ENCODE measurements at regions not wholly inside any gene's neighbourhood (a gene's known extent, or its start where the extent isn't known, plus 50 kb on each side); places are given as distances from the start of the nearest gene placed in this dataset.

DNA sequence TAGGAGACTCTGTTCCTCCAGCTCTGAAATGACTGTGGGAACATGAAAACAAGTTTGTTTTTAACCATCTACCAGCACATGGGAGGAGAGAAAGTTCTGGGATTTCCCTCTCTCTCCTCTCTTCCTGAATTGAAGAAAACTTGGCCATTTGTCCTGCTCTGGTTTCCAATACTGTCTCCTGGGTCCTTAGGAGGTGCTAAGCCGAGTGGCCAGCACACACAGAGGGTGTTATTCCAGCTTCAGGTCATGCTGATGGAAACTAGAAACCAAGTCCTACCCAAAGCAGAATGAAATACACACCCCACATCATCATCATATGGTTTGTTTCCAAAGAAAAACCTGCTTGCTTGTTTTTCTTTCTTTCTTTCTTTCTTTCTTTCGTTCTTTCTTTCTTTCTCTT lies 172.7 kb downstream of the RPLP1 start:
- POLR2A ChIA-PET: no interaction called here
- CTCF ChIA-PET: interaction anchor here (1.0 kb wide), 1 partner anchor 149 kb away, joined by 3 read pairs; no protein-coding TSS in a partner anchor
- 9% methylated on average over 1 of the region's 2 CpGs for WGBS (ENCODE audit: missing lambda C conversion rate)

DNA sequence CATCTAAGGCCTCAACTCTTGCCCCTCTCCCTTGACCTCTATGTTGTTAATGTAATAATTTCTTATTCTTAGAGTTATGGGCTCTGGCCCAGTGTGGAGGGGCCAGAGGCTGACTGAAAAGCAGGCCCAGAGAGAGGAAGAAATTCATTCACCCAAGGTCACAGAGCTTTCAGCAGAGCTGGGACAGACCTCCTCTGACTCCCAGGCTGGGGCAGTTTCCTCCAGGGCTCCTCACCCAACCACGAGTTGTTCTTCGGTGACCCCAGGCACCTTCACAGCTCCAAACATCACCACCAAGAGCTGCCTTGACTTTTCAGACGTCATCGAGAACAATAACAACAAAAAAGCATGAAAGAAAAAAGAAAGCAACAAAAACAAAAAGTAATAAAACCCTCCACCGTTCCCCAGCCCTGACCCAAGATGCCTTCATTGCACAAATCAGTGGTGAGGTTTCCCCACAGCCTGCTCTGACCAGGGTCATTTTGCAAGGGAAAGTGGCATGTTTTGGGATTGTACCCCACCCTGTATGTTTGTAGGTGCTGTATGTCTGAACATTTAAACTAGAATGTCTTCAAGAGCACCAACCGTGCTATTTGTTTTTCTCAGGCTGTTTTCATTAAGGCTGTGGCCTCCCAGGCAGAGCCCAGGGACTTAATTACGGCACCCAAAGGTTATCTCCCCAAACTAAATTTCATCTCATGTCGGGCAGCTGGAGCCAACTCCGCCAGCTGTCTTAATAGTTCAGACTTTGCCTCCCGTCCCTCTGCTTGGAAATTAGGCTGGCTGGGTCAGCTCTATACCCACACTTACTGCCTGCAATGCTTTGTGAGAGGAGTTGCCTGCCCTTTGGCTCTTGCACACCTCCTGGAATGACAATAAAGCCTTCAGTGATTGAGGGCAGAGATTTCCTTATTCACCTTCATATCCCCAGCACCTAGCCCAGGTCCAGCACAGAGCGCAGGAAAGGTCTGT lies 173.8 kb downstream of the RPLP1 start:
- Histone ChIP-seq H3K4me1 (no peaks in the 10 kb centered on the region), H3K4me2 (no peak overlapping the region), H3K27ac (no peak overlapping the region), H3K9me3 (peaks cover 16% of the 10 kb centered on the region), H3K4me3 (no peak overlapping the region)
- POLR2A ChIA-PET: no interaction called here
- DNase-seq (ENCODE audit: low read depth in 1 of 2, low spot score in 1 of 2): no peak
- CTCF ChIA-PET: interaction anchor here (1.2 kb wide), 1 partner anchor 11 kb away, joined by 3 read pairs; no protein-coding TSS in a partner anchor
- TF ChIP-seq, protein P1, sequence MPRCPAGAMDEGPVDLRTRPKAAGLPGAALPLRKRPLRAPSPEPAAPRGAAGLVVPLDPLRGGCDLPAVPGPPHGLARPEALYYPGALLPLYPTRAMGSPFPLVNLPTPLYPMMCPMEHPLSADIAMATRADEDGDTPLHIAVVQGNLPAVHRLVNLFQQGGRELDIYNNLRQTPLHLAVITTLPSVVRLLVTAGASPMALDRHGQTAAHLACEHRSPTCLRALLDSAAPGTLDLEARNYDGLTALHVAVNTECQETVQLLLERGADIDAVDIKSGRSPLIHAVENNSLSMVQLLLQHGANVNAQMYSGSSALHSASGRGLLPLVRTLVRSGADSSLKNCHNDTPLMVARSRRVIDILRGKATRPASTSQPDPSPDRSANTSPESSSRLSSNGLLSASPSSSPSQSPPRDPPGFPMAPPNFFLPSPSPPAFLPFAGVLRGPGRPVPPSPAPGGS (IDR thresholded peaks at IDR 0.05): no peak
- TF ChIP-seq NPAS2 (CRISPR knock-in tag; IDR thresholded peaks at IDR 0.05; ENCODE audit: borderline replicate concordance): no peak
- no peak for TF ChIP-seq NR3C1 (IDR thresholded peaks at IDR 0.05)
- no peak for TF ChIP-seq RNF2 (IDR thresholded peaks at IDR 0.05; ENCODE audit: borderline replicate concordance, low read depth)
- no peak for TF ChIP-seq HOXA7 (CRISPR knock-in tag; IDR thresholded peaks at IDR 0.05)
- no peak for TF ChIP-seq SMC3 (IDR thresholded peaks at IDR 0.05)
- no peak for TF ChIP-seq KDM1A (IDR thresholded peaks at IDR 0.05; ENCODE audit: low read depth)
- TF ChIP-seq CHD2 (IDR thresholded peaks at IDR 0.05; ENCODE audit: low read length, partially characterized antibody): no peak
- no peak for FAIRE-seq
- 62% methylated on average over 11 of the region's 11 CpGs for WGBS (ENCODE audit: missing lambda C conversion rate)
- ATAC-seq: no peak

More for the DNA sequence above, 172.7 kb downstream of the RPLP1 start:
- Histone ChIP-seq H3K4me1 (no peaks in the 10 kb centered on the region), H3K27ac (no peak overlapping the region), H3K9me3 (peaks cover 16% of the 10 kb centered on the region), H3K4me3 (no peak overlapping the region), H3K4me2 (no peak overlapping the region)
- no peak for FAIRE-seq
- no peak for ATAC-seq
- no peak for DNase-seq (ENCODE audit: low read depth in 1 of 2, low spot score in 1 of 2)
- TF ChIP-seq FOSL2 (IDR thresholded peaks at IDR 0.05) (no peak), FOSL2 (CRISPR knock-in tag; IDR thresholded peaks at IDR 0.05) (no peak), SMC3 (IDR thresholded peaks at IDR 0.05) (no peak), PHF8 (IDR thresholded peaks at IDR 0.05; ENCODE audit: borderline replicate concordance, low read depth) (no peak), FOXS1 (CRISPR knock-in tag; IDR thresholded peaks at IDR 0.05) (no peak)
- TF ChIP-seq, protein P1 (IDR thresholded peaks at IDR 0.05): no peak

DNA sequence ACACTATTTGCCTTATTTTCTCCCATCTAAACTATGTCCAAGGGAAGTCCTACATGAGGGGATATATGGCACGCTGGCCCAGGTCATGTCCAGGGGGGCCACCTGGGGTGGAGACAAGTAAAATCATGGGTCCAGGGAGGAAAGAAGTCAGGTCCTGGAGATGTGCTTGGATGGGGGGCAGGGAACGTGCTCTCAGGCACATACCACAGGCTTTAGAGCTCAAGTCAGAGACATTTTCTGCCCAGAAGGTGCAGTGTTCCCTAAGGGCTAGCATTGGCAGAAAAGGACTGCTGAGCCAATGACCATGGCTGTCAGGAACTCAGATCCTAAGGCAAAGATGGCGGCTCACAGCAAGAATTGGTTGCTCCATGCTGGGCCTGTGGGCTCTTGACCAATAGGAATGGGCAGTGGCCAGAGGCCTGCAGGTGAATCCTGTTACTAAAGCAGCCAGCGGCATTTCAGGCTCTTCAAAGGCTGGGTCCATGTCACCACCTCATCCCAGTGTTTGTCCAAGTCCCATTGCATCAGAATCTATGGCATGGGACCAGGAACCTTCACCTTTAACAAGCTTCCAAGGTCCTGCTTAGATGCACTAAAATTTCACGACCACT lies 175.0 kb downstream of the RPLP1 start:
- 41% methylated on average over 5 of the region's 5 CpGs for WGBS (ENCODE audit: missing lambda C conversion rate)
- Histone ChIP-seq H3K4me2 (no peak overlapping the region), H3K4me3 (no peak overlapping the region), H3K4me1 (no peaks in the 10 kb centered on the region), H3K27ac (no peak overlapping the region), H3K9me3 (peaks cover 14% of the 10 kb centered on the region)
- ATAC-seq (no peak), DNase-seq (ENCODE audit: low read depth in 1 of 2, low spot score in 1 of 2) (no peak), FAIRE-seq (no peak)
- no peak for TF ChIP-seq JUNB (IDR thresholded peaks at IDR 0.05)
- ChIA-PET POLR2A (no interaction called here), CTCF (interaction anchor here (1.2 kb wide), 1 partner anchor 10 kb away, joined by 3 read pairs; no protein-coding TSS in a partner anchor)
